ENCODE measurements at regions not wholly inside any gene's neighbourhood (a gene's known extent, or its start where the extent isn't known, plus 50 kb on each side); places are given as distances from the start of the nearest gene placed in this dataset.

- TF ChIP-seq TAF1 (IDR thresholded peaks at IDR 0.05; ENCODE audit: low read depth, low read length): no peak
- TF ChIP-seq POLR2A (IDR thresholded peaks at IDR 0.05; ENCODE audit: low read depth, low read length): no peak
These were observed 165.4 kb downstream of the SEC14L1 start for GRCh38 chr17:77306048-77306789.
